ENCODE measurements at regions not wholly inside any gene's neighbourhood (a gene's known extent, or its start where the extent isn't known, plus 50 kb on each side); places are given as distances from the start of the nearest gene placed in this dataset.

DNA sequence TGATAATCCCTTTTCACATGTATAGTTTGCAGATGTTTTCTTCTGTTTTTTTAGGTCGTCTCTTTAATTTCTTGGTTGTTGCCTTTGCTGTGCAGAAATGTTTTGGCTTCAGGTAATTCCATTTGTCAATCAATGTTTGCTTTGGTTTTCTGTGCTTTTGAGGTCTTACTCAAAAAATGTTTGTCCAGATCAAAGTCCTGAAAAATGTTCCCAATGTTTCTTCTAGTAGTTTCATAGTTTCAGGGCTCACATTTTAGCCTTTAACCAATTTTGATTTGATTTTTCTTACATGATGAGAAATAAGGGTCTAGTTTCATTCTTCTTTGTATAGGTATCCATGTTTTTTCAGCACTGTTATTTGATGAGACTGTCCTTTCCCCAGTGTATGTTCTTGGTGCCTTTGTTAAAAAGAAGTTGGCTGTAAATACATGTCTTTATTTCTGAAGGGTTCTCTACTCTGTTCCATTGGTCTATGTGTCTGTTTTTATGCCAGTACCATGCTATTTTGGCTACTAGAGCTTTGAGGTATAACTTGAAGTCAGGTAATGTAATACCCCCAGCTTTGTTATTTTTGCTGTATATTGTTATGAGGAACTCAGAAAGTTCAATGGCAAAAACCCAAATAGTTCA is 578.7 kb upstream of the SEL1L start:
- TF ChIP-seq FOXP2 (optimal IDR thresholded peaks at IDR 0.05; ENCODE audit: borderline replicate concordance, extremely low read depth, extremely low read length, insufficient read depth) (no peak), SIN3A (IDR thresholded peaks at IDR 0.05; ENCODE audit: borderline replicate concordance, insufficient read depth, low read length) (no peak), POLR2AphosphoS5 (IDR thresholded peaks at IDR 0.05; ENCODE audit: low read depth, low read length) (no peak), TAF1 (IDR thresholded peaks at IDR 0.05; ENCODE audit: borderline replicate concordance, insufficient read depth, low read length) (no peak)
- TF ChIP-seq, protein P1, sequence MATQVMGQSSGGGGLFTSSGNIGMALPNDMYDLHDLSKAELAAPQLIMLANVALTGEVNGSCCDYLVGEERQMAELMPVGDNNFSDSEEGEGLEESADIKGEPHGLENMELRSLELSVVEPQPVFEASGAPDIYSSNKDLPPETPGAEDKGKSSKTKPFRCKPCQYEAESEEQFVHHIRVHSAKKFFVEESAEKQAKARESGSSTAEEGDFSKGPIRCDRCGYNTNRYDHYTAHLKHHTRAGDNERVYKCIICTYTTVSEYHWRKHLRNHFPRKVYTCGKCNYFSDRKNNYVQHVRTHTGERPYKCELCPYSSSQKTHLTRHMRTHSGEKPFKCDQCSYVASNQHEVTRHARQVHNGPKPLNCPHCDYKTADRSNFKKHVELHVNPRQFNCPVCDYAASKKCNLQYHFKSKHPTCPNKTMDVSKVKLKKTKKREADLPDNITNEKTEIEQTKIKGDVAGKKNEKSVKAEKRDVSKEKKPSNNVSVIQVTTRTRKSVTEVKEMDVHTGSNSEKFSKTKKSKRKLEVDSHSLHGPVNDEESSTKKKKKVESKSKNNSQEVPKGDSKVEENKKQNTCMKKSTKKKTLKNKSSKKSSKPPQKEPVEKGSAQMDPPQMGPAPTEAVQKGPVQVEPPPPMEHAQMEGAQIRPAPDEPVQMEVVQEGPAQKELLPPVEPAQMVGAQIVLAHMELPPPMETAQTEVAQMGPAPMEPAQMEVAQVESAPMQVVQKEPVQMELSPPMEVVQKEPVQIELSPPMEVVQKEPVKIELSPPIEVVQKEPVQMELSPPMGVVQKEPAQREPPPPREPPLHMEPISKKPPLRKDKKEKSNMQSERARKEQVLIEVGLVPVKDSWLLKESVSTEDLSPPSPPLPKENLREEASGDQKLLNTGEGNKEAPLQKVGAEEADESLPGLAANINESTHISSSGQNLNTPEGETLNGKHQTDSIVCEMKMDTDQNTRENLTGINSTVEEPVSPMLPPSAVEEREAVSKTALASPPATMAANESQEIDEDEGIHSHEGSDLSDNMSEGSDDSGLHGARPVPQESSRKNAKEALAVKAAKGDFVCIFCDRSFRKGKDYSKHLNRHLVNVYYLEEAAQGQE (IDR thresholded peaks at IDR 0.05; ENCODE audit: insufficient read depth in 1 of 2, low read depth in 2 of 2, low read length in 2 of 2): no peak

DNA sequence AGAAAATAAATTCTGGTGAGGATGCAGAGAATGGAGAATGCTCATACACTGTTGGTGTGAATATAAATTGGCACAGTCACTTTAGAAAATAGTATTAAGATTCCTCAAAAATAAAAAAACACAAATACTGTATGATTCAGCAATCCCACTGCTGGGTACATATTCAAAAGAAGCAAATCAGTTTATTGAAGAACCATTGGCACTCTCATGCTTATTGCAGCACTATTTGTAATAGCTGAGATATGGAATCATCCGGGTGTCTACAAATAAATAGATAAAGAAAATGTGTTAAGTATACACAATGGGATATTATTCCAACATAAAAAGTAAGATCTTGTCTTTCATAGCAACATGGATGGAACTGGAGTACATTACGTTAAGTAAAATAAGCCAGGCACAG is 579.4 kb upstream of the SEL1L start:
- TF ChIP-seq SIN3A (IDR thresholded peaks at IDR 0.05; ENCODE audit: borderline replicate concordance, insufficient read depth, low read length) (no peak), FOXP2 (optimal IDR thresholded peaks at IDR 0.05; ENCODE audit: borderline replicate concordance, extremely low read depth, extremely low read length, insufficient read depth) (no peak), POLR2AphosphoS5 (IDR thresholded peaks at IDR 0.05; ENCODE audit: low read depth, low read length) (no peak), TAF1 (IDR thresholded peaks at IDR 0.05; ENCODE audit: borderline replicate concordance, insufficient read depth, low read length) (no peak)
- TF ChIP-seq, protein P1 (IDR thresholded peaks at IDR 0.05; ENCODE audit: insufficient read depth in 1 of 2, low read depth in 2 of 2, low read length in 2 of 2): no peak

DNA sequence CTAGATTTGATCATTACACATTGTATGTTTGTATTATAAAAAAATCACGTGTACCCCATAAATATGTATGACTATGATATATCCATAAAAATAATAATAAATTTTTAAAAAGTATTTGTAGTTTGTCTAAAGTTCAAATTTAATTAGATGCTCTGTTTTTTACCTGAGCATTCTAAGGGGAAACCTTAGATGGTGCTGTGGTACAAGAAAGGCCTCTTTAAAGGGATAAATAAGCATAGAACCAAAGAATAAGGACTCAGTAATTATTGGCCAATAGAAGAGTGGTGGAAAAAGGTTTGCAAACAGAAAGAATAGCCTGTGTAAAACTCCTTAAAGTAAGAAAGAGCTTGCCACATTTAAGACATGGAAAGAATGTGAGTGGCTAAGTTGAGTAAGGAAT is 580.1 kb upstream of the SEL1L start:
- TF ChIP-seq, protein P1 (IDR thresholded peaks at IDR 0.05; ENCODE audit: insufficient read depth in 1 of 2, low read depth in 2 of 2, low read length in 2 of 2): no peak
- TF ChIP-seq POLR2AphosphoS5 (IDR thresholded peaks at IDR 0.05; ENCODE audit: low read depth, low read length) (no peak), TAF1 (IDR thresholded peaks at IDR 0.05; ENCODE audit: borderline replicate concordance, insufficient read depth, low read length) (no peak), FOXP2 (optimal IDR thresholded peaks at IDR 0.05; ENCODE audit: borderline replicate concordance, extremely low read depth, extremely low read length, insufficient read depth) (no peak), SIN3A (IDR thresholded peaks at IDR 0.05; ENCODE audit: borderline replicate concordance, insufficient read depth, low read length) (no peak)

DNA sequence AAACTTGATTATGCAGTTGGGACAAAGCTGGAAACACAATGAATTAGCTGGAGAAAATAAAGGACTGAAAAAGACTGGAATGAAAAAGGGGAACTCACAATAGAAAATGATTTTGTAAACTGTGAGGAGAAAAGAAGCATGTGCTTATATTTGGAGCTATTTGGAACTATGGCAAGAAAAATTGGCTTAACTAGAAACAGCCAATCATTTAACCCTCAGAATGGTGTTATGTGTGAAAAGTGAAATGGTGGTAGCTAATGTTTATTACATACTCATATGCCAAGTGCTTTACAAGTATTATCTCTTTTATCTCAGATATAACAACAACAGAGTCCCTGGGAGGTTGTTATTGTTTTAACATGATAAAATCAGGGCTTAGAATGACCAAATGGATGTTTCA is 583.1 kb upstream of the SEL1L start:
- TF ChIP-seq POLR2AphosphoS5 (IDR thresholded peaks at IDR 0.05; ENCODE audit: low read depth, low read length) (no peak), SIN3A (IDR thresholded peaks at IDR 0.05; ENCODE audit: borderline replicate concordance, insufficient read depth, low read length) (no peak), FOXP2 (optimal IDR thresholded peaks at IDR 0.05; ENCODE audit: borderline replicate concordance, extremely low read depth, extremely low read length, insufficient read depth) (no peak), TAF1 (IDR thresholded peaks at IDR 0.05; ENCODE audit: borderline replicate concordance, insufficient read depth, low read length) (no peak)
- TF ChIP-seq, protein P1 (IDR thresholded peaks at IDR 0.05; ENCODE audit: insufficient read depth in 1 of 2, low read depth in 2 of 2, low read length in 2 of 2): no peak
